GM18861 (cell line): ENCODE measurements at regions not wholly inside any gene's neighbourhood (a gene's known extent, or its start where the extent isn't known, plus 50 kb on each side); places are given as distances from the start of the nearest gene placed in this dataset.
A peak's percentile ranks its signal among the peaks of the same experiment; 100 is the strongest.
"Not testable (repeated sequence)": the region's sequence is repeated elsewhere in the genome, so short reads cannot be mapped to it uniquely, and the experiment has no call there.

Experiments
- ATAC-seq: cut with Tn5 transposase; IDR thresholded peaks from one replicate; pipeline ENCODE4 v1.9.1; 2021; ENCODE audit not compliant: unreplicated experiment

DNA sequence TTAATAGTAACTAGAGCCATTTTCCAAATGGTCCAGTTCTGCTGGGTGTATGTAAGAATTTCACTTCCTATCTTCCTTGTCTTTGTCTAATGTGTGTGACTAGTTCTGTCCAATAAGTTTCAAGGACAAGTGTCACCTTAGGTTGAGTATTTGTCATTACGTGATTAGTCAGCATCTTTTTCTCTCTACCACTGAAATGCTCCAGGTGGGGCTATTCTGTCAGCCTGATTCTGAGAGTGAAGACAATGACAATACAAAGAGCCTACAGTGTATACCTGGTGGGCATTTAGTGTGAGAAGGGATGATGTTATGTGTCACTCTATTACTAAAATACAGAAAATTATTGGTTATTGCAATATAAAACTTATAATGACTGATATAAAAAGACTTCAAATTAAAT, 876.3 kb downstream of the C4orf33 start:
- peak; percentile 56 for ATAC-seq

DNA sequence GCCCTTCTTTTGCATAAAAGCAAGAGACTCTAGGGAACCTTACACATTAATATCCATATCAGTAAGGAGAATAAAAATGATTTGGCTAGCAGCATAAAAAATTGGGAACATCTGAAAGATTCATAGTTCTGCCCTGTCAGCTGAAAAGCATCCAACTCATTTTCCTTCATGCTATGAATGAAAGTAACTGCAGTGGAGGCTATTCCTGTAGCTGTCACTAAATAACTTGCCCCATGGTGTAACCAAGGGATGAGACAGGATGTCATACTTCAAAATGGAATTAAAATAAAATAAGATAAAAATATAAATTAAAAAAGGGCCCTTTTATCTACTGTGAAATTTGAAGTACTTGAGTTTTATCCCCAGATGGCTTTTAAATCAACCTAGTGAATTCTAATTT, 878.8 kb downstream of the C4orf33 start:
- ATAC-seq = no peak

- no peak for ATAC-seq
Measured at GRCh38 chr4:129978315-129978714, 882.4 kb downstream of the C4orf33 start.

DNA sequence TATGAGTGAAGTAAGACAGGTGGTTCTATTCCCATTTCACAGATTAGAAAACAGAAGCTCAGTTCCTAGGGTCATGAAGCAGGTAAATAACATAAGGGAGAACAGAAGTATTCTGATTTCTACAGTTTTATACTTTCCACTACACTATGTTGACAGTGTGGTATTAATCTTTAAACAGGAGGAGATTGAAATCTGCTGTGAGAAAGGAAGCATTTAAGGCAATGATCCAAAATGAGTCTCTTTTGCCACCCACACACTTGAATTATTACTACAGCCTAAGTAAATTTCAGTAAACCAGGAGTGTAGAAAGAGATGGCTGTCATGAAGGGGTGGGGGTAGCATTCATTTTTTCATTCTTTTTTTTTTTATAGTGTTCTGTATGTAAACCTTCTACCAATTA, 893.0 kb downstream of the C4orf33 start:
- no peak for ATAC-seq

DNA sequence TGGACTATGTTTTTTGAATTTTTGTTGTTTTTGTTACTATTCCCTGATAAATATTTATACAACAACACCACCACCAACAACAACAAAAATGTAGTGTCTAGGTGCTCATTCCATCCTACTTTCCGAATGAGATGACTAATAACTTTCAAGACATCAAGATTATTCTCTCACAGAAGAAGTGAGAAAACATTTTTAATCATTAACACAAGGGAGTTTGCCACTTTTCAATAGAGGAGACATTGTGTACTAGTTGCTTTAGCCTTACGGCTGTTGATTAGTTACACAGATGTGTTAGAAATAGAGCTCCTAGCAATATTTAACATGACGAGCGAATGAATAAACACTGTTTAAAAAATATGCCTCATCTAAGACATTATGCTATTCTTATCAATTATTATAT, 898.8 kb downstream of the C4orf33 start:
- ATAC-seq = peak; percentile 97

- no peak for ATAC-seq
Measured at GRCh38 chr4:129998436-129999150, 902.6 kb downstream of the C4orf33 start.

- no peak for ATAC-seq
Measured at GRCh38 chr4:129999156-129999555, 903.2 kb downstream of the C4orf33 start.

GRCh38 chr4:130008461-130008860, 912.5 kb downstream of the C4orf33 start:
- ATAC-seq = no peak

DNA sequence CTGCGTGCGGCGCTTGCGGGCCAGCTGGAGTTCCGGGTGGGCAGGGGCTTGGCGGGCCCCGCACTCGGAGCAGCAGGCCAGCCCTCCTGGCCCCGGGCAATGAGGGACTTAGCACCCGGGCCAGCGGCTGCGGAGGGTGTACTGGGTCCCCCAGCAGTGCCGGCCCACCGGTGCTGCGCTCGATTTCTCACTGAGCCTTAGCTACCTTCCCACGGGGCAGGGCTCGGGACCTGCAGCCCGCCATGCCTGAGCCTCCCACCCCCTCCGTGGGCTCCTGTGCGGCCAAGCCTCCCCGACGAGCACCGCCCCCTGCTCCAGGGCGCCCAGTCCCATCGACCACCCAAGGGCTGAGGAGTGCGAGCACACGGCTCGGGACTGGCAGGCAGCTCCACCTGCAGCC, 916.9 kb downstream of the C4orf33 start:
- ATAC-seq = not testable (repeated sequence)

GRCh38 chr4:130021706-130022105, 925.8 kb downstream of the C4orf33 start:
- no peak for ATAC-seq

DNA sequence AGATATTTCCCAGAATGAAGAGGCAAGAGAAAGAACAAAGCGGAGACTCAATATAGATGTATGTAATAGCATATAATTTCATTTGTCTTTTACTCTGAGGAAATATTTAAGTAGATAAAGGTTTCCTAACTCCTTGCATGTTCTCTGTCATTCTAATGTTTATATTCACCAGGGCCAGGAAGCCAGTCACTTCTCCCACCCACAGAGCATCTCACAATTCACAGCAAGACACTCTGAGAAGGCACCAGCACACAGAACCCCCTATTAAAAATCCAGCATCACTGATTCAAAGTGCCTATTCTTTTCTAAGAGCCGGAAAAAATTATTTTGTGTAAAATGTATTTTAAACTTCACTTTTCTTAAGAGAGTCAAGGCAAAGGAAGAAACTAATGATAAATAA, 927.1 kb downstream of the C4orf33 start:
- ATAC-seq = no peak

DNA sequence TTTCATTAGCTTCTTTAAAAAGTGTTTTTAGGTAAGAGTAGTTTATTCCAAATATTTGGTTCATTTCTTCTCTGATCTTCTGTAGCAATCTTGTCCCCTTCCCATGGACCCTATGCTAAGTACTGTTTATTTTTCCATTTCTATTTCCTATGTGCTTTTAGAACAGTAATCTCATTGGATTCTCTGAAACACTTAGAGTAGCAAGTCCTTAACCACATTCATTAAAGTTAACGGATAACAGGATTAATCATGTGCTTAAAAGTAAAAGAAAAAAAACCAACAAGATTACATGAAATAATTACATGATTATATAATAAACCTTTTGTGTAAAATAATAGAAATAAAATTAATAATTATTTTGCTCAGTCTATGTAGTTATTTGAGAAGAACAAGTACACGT, 929.7 kb downstream of the C4orf33 start:
- ATAC-seq = no peak

DNA sequence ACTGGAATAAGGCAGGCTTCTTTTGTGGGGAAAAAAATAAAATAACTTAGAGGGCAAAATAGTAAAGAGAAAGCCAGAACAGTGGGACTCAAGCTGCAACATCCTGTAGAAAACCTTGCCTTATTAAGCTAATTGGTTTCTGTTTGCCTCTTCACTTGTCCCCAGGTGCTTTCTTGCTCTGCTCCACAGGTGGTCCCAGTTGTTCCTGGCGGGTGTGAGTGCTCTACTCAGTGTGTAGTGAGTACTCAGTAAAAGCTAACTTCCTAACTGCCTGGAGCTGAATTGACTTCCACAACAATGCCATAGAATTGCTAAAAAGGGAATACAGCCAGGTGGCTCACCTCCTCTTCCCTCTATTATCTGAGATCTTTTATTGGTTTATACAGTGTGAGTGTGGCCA, 930.2 kb downstream of the C4orf33 start:
- no peak for ATAC-seq

- no peak for ATAC-seq
Measured at GRCh38 chr4:130027973-130028372, 932.0 kb downstream of the C4orf33 start.

DNA sequence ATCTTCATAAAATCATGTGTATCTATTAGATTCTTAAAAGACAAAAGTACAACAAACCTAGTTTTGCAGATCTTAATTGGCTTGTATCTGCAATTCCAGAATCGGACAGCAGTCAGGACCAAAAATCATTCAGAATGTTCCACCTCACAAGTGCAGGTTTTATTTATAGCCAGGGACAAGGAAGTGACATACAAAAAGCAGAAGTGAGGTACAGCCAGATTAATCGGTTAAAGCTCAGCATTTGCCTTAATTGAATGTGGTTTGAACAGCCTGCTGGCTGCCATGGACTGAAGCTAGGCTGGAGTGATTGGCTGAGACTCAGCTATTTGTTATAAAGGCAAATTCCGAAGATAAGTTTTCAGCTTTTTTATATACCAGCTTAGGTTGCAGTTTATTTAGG, 932.6 kb downstream of the C4orf33 start:
- peak; percentile 98 for ATAC-seq

- no peak for ATAC-seq
Measured at GRCh38 chr4:130029442-130029841, 933.5 kb downstream of the C4orf33 start.

- no peak for ATAC-seq
Measured at GRCh38 chr4:130031858-130032257, 935.9 kb downstream of the C4orf33 start.

DNA sequence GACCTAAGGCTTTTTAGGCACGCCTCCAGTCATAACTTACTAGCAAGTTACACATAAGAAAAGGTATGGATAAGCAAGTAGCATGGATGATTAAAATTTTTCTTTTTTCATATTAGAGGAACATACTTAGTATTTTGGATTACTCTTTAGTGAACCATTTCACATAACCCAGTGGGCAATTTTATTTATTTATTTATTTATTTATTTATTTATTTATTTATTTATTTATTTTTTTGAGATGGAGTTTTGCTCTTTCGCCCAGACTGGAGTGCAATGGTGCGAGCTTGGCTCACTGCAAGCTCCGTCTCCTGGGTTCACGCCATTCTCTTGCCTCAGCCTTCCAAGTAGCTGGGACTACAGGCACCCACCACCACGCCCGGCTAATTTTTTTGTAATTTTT, 937.7 kb downstream of the C4orf33 start:
- ATAC-seq = not testable (repeated sequence)

DNA sequence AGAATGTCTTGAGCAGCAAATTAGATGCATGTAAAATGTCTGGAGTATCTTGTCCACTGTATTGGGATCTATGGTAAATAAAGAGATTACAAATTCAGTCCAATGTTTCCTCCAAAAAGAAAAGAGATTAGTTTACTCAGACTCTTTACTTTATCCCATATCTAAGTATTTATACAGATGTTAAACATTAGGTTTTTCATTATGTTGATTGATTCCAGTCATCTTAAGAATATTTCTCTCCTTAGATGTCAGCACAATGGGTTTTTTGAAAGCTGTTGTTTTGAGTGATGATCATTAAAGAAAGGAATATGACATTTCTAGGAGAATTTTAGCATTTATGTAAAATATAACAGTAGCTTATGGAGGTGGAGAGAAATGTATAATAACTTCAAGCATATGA, 938.9 kb downstream of the C4orf33 start:
- ATAC-seq = no peak

DNA sequence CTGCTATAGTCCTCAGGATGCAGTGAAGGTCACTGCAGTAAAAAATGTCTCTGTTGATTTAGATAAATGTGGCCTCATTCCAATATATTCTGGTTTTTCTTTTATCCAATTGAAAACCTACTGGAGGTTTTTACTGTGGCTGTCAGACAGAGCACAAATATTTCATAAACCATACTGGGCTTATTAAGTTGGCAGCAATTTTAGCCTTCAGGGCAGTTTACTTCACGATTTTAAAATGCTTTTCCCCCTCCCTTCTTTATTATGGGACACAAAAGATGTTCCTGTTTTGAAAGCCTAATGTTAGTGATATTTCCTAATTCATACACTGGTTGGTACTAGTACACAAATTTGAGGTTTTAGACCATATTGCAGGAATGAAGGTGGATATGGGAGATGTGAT, 939.4 kb downstream of the C4orf33 start:
- no peak for ATAC-seq

GRCh38 chr4:130037866-130038265, 941.9 kb downstream of the C4orf33 start:
- not testable (repeated sequence) for ATAC-seq

- ATAC-seq = not testable (repeated sequence)
Measured at GRCh38 chr4:130038540-130038939, 942.6 kb downstream of the C4orf33 start.

DNA sequence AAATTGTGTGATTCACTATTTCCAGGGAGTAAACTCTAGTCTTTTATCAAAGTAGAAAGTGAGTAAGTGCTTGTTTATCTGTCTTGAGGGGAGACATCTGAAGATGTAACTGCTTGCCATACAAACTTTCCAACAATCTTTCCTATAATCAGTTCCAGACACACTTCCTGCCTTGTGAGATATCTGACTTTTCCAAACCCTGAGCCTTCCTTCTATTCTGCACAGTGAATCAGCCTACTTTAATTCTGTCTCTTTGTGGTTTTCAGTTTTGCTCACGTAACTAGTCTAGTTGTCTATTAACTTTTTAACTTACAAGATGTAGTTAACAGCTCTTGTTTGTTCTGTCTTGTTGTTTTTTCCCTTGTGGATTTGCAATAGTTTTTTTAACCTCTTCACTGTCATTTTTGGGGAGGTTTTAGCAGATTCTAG, 947.8 kb downstream of the C4orf33 start:
- peak; percentile 98 for ATAC-seq
